ENCODE measurements at regions not wholly inside any gene's neighbourhood (a gene's known extent, or its start where the extent isn't known, plus 50 kb on each side); places are given as distances from the start of the nearest gene placed in this dataset.
A peak's percentile ranks its signal among the peaks of the same experiment; 100 is the strongest.

DNA sequence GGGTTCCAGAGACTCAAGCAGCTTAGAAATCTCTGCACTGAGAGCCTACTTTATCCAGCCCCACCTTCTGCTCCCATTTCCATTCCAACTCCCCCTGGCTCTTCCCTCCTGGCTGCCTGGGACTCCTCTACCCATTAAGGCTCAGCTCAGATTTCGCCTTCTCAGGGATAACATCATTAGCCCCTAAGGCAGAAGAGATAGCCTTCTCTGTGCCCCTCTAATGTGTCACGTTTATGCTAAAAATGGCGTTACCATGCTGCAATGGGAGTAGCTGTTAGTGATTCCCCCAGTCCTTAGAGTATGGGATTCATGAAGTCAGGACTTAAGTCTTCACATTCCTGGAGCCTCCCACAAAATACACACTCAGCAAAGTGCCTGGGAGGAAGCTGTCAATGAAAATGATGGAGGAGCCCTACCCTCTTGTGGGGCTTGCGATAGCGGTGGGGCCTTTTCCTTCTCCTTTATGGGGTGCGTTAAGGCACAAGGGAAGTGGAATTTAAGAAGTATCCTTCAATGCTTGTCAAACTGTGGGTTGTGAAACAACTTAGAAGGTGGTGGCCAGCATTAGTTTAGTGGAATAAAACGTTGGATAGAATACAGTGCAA, 144.7 kb upstream of the COPS8 start:
- DNase-seq (ENCODE audit: low spot score), result peak; percentile 30
- ATAC-seq, result peak; percentile 40

DNA sequence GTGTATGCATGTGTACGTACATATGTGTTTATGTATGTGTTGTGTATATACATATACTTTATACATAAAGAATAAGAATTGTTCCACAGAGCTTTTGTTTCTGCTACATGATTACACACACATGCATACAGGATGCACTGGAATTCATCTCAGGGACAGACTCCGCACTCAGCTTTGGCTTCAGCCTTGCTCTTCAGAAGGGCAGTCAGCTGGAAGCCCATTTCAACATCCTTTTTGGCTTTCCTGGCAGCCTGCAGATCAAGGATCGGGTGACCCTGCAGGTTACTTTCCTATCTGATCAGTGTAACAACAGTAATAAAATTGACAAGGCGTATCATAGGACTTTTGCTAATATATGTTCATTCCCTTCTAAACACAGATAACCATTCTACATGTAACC, 144.1 kb upstream of the COPS8 start:
- DNase-seq (ENCODE audit: low spot score) (no peak), ATAC-seq (no peak)

- ATAC-seq, result no peak
- DNase-seq (ENCODE audit: low spot score), result no peak
Measured at GRCh38 chr2:236942554-236942953, 143.1 kb upstream of the COPS8 start.

GRCh38 chr2:236943068-236943467, 142.6 kb upstream of the COPS8 start:
- no peak for DNase-seq (ENCODE audit: low spot score)
- no peak for ATAC-seq

- peak; percentile 32 for DNase-seq (ENCODE audit: low spot score)
- no peak for ATAC-seq
Measured at GRCh38 chr2:236943841-236944513, 141.7 kb upstream of the COPS8 start.

DNA sequence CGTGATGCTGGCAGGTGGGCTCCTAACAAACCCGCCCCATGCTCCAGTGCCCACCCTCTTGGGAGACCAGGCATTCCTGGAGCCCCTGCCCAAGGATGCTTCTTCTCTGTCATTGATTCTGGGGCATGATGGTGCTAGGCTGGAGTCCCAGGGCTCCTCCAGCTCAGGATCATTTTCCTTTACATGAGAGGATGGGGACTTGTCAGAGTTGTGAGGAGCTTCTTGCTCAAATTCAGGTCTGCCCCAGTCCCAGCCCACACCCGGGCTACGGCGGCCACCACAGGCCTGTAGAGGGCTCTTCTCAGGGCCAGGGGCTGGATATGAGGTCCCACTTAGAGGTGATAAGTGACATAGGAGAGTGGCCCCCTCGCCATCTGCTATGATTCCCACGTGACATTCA, 141.1 kb upstream of the COPS8 start:
- ATAC-seq (no peak), DNase-seq (ENCODE audit: low spot score) (peak; percentile 37)

DNA sequence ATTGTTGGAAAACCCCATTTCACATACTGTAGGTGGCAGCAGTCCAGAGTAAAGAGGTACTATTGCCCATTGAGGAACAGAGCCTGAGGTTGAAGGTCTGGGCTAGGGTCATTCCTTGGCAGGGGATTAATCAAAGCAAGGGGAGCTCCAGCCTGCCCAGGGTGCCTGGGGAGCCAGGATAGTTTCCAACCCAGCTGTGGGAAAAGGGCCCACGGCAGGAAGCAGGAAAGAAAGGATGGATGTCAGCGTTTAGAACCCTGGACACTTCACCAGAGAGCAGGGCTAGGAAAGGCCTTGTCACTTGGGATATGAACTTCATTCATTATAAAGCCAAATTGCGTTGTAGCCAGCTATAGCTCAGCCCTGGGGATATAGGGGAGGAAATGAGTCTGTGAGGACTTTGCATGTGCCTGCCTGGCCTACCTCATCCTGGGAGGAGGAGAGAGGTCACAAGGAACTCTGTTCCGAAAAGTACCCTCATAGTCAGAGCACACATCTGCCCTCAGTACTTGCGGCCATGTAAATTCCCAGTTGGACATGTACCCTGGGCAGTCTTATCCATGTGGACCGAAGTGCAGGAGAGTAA, 140.2 kb upstream of the COPS8 start:
- ATAC-seq (no peak), DNase-seq (ENCODE audit: low spot score) (peak; percentile 30)

GRCh38 chr2:236946871-236947270, 138.8 kb upstream of the COPS8 start:
- DNase-seq (ENCODE audit: low spot score) (peak; percentile 38), ATAC-seq (peak; percentile 68)

DNA sequence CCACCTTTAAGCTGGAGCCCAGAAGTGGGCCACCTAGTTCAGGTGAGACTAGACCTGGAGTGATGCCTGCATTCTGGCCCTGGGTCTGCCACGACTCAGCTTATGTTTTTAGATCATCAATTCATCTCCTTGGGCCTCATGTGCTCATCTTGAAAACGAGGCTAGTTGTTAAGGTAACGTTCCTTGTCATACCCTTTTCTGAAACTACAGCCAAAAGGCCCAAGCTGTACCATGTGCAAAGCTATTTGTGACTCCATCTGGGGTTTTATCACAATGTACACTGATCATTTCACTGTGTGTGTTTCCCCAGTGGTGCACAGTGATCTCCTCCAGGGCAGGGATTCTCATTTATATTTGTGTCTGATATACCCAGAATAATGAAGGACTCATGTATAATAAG, 138.4 kb upstream of the COPS8 start:
- ATAC-seq (no peak), DNase-seq (ENCODE audit: low spot score) (peak; percentile 18)

DNA sequence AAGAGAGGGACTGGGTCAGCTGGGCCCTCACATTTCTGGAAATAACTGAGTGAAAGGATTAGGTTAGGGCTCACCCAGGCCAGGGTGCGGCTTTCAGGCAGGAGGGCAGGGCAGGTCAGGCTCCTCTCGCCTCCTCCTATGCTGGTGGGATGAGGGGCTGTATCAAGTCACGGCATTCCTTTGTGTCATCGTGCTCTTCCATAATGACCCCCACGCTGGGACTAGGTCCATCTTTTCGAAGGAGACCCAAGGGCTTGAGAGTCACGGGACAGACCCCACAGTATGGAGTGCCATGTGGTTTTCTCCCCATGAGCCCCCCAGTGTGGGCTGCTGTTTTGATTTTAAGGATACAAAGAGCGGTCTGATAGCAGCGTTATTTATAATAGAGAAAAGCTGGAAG, 137.8 kb upstream of the COPS8 start:
- no peak for ATAC-seq

DNA sequence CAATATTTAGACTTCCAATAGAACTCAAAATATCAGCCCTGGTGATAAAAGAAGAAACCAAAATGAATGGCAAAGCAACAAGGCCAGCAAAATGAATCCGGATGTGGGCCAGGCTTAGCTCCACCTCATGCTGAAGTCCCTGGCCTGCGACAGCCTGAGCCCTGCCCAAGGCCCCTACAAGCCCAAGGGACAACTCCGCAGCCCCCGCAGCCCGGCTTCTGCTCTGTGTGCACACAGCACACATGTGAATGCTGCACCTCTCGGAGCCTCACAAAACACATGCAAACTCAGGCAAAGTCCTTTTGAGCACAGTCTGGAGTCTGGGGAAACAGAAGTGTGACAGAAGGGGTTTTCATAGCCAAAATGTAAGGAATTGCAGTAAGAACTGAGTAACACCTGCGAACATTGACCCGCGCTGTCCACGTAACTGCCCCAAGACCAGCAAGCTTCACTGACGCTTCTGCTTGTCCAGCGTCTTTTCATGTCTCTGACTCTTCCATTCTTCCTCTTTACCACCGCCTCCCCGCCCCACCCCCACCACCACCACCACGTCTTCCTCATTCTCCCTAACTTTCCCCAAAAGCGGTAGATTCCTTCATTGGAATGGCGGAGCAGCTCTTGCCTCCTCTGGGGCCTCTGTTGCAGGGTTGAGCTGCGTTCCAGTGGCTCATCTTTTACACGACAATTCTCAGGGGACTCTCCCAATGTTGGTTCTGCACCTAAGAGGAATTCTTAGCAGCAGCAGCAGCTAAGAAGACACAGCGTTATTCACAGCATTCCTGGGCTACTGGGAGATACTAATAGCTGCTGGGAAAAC, 136.4 kb upstream of the COPS8 start:
- DNase-seq (ENCODE audit: low spot score) (peak; percentile 38), ATAC-seq (no peak)

More for the DNA sequence above, 137.8 kb upstream of the COPS8 start:
- peak; percentile 40 for DNase-seq (ENCODE audit: low spot score)

- peak; percentile 24 for DNase-seq (ENCODE audit: low spot score)
- ATAC-seq, result no peak
Measured at GRCh38 chr2:236951830-236952475, 133.7 kb upstream of the COPS8 start.

GRCh38 chr2:236954641-236955040, 131.0 kb upstream of the COPS8 start:
- no peak for ATAC-seq
- DNase-seq (ENCODE audit: low spot score), result peak; percentile 32

GRCh38 chr2:236955521-236956030, 130.1 kb upstream of the COPS8 start:
- ATAC-seq, result no peak
- DNase-seq (ENCODE audit: low spot score), result peak; percentile 27

DNA sequence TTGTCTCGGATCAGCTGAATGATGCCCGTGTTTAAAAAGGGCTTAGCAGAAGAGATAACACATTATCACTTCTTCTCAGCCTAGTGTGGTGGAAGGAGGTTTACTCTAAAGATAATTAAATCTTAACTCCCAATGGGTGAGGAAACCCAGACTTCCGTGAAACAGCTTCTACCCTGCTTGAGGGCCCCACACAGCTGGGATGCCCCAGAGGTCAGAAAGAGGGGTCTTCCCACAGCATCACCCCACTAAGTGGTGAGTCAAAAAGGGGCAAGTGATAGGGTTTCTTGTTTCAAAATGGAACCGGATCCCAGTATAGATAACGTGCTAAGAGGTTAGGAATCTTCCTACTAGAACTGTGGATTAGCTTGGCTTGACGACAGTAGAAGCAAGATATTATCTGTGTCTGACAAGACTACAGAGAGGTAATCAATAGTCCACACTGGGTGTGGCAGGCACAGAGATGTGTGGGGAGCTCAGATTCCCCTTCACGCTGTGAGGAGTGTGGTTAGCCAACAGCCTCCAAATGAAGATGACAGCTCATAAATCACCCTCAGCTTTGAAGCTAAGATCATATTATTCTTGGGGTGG, 129.6 kb upstream of the COPS8 start:
- no peak for ATAC-seq
- no peak for DNase-seq (ENCODE audit: low spot score)

DNA sequence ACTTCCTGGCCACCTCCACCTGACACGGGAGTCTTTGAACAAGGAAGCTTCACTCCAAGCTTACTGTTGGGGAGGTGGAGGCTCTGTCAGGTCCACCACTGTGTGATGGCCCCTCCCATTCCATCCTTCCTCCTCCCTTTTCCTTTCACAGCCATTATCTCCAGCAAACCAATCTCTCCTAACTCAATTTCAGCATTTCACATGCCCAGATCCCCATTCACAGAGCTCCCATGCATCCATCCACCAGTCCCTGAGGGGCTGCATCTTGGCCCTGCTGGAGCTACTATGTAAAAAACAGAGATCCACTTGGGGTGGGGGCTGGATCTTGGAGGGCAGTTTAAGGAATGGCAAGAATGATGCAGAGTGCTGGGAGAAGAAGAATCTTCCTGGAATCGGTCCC, 129.0 kb upstream of the COPS8 start:
- ATAC-seq (no peak), DNase-seq (ENCODE audit: low spot score) (no peak)

DNA sequence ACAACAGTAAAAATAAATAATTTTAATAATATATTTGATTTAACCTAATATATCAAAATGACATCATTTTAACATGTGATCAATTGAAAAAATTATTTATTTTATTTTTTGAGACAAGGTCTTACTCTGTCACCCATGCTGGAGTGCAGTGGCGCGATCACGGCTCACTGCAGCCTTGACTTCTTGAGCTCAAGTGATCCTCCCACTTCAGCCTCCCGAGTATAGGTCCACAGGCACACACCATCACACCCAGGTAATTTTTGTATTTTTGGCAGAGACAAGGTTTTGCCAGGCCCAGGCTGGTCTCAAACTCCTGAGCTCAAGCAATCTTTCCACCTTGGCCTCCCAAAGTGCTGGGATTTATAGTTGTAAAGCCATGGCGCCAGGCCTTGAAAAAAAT, 126.7 kb upstream of the COPS8 start:
- ATAC-seq (no peak), DNase-seq (ENCODE audit: low spot score) (no peak)

- ATAC-seq (no peak), DNase-seq (ENCODE audit: low spot score) (no peak)
Measured at GRCh38 chr2:236959876-236960275, 125.8 kb upstream of the COPS8 start.

DNA sequence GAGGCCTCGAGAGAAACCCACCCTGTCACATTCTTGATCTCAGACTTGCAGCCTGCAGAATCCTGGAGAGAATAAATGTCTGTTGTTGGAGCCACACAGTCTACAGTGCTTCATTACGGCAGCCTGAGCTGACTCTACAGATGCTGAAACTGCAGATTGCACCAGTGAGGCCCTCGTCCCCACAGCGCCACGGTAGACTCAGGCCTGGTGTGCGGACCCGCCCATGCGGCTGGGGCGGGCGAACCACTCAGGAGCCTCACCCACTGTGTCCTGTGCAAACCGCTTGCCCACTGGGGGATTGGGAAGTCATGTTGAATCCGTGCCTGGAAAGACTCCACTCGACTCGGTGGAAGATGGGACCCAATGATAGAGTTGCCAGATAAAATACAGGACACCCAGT, 125.2 kb upstream of the COPS8 start:
- ATAC-seq (no peak), DNase-seq (ENCODE audit: low spot score) (no peak)

DNA sequence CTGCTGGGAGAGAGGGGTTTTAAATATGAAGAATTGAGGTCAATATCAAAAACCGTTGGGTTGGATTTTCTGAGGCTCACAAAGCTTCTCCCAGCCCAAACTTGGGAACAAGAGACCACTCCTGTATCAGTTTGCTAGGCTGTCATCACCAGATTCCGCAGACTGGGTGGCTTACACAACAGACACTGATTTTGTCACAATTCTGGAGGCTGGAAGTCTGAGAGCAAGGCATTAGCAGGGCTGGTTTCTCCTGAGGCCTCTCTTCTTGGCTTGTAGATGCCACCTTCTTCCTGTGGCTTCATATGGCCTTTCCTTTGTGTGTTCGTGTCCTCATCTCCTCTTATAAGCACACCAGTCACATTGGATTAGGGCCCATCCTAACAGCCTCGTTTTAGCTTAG, 122.9 kb upstream of the COPS8 start:
- ATAC-seq (no peak), DNase-seq (ENCODE audit: low spot score) (peak; percentile 4)

All from left lobe of liver (tissue), 2 donors.